Epithelial cell of proximal tubule (primary cell): ENCODE measurements at regions not wholly inside any gene's neighbourhood (a gene's known extent, or its start where the extent isn't known, plus 50 kb on each side); places are given as distances from the start of the nearest gene placed in this dataset.

Experiments used
- DNase-seq: peaks from one replicate; pipeline ENCODE4 v3.0.0-alpha.2; 2011; ENCODE audit warnings: low read depth
- H3K4me3 ChIP-seq: 2 replicates; pipeline ENCODE4 v1.5.1; 2011; ENCODE audit warnings: low read depth, mild to moderate bottlenecking, low read length
- CTCF ChIP-seq: conservative IDR thresholded peaks from 2 replicates; pipeline ENCODE4 v1.5.1; 2012; ENCODE audit warnings: low read depth, mild to moderate bottlenecking, low read length

GRCh38 chr22:34587357-34588356 lies 478.3 kb upstream of the ISX start:
- TF ChIP-seq CTCF = no peak
- no peak overlapping the region for H3K4me3 ChIP-seq
- no peak for DNase-seq

- no peak for DNase-seq
- H3K4me3 ChIP-seq = no peak overlapping the region
- no peak for TF ChIP-seq CTCF
These were observed 476.9 kb upstream of the ISX start for GRCh38 chr22:34588871-34589545.

GRCh38 chr22:34592123-34592740 lies 473.7 kb upstream of the ISX start:
- TF ChIP-seq CTCF = no peak
- no peak overlapping the region for H3K4me3 ChIP-seq
- no peak for DNase-seq

GRCh38 chr22:34599567-34599966 lies 466.4 kb upstream of the ISX start:
- no peak overlapping the region for H3K4me3 ChIP-seq
- TF ChIP-seq CTCF = no peak
- no peak for DNase-seq

GRCh38 chr22:34604312-34604711 lies 461.6 kb upstream of the ISX start:
- no peak for DNase-seq
- TF ChIP-seq CTCF = no peak
- no peak overlapping the region for H3K4me3 ChIP-seq

- DNase-seq = no peak
- no peak for TF ChIP-seq CTCF
- H3K4me3 ChIP-seq = no peak overlapping the region
These were observed 457.9 kb upstream of the ISX start for GRCh38 chr22:34608106-34608505.
